WERI-Rb-1 (cell line): ENCODE measurements at regions not wholly inside any gene's neighbourhood (a gene's known extent, or its start where the extent isn't known, plus 50 kb on each side); places are given as distances from the start of the nearest gene placed in this dataset.
"Not testable (repeated sequence)": the region's sequence is repeated elsewhere in the genome, so short reads cannot be mapped to it uniquely, and the experiment has no call there.

Experiments
- DNase-seq: peaks from one replicate; pipeline ENCODE4 v3.0.0-alpha.2; 2020
- H3K27ac ChIP-seq: fragments of 250-450 bp; sonication (Bioruptor Pico); 2 replicates; pipeline ENCODE4 v1.5.1; 2020; ENCODE audit warnings: mild to moderate bottlenecking, moderate library complexity
- H3K27me3 ChIP-seq: fragments of 250-450 bp; sonication (Bioruptor Pico); 2 replicates; pipeline ENCODE4 v1.5.1; 2021; ENCODE audit warnings: mild to moderate bottlenecking, low read depth, moderate library complexity; ENCODE audit not compliant: insufficient read depth, severe bottlenecking
- H3K36me3 ChIP-seq: fragments of 250-450 bp; sonication (Bioruptor Pico); 2 replicates; pipeline ENCODE4 v1.5.1; 2020; ENCODE audit warnings: mild to moderate bottlenecking, moderate library complexity
- H3K4me3 ChIP-seq: 2 replicates; pipeline ENCODE4 v1.5.1; 2011; ENCODE audit warnings: low read depth, mild to moderate bottlenecking, control low read depth, low read length
- H3K9me3 ChIP-seq: fragments of 250-450 bp; sonication (Bioruptor Pico); 2 replicates; pipeline ENCODE4 v1.5.1; 2021; ENCODE audit warnings: mild to moderate bottlenecking, moderate library complexity; ENCODE audit not compliant: severe bottlenecking
- CTCF ChIP-seq: IDR thresholded peaks from 2 replicates; pipeline ENCODE4 v1.5.1; 2011; ENCODE audit warnings: low read depth, mild to moderate bottlenecking, control low read depth, inconsistent platforms, low read length

- no peak overlapping the region for H3K27ac ChIP-seq
These were observed 59.0 kb upstream of the AGR3 start for GRCh38 chr7:16940776-16941175.

GRCh38 chr7:16942929-16943509 is 61.2 kb upstream of the AGR3 start:
- H3K27ac ChIP-seq = no peak overlapping the region
- no peaks in the 10 kb centered on the region for H3K27me3 ChIP-seq
- no peak for TF ChIP-seq CTCF

More at GRCh38 chr7:16940776-16941175, 59.0 kb upstream of the AGR3 start:
- Histone ChIP-seq H3K4me3 (no peak overlapping the region), H3K36me3 (no peaks in the 10 kb centered on the region), H3K9me3 (peaks cover 7% of the 10 kb centered on the region), H3K27me3 (no peaks in the 10 kb centered on the region)
- no peak for DNase-seq
- TF ChIP-seq CTCF = no peak

GRCh38 chr7:16944936-16945335 is 63.2 kb upstream of the AGR3 start:
- Histone ChIP-seq H3K27me3 (no peaks in the 10 kb centered on the region), H3K4me3 (no peak overlapping the region), H3K27ac (no peak overlapping the region), H3K36me3 (no peaks in the 10 kb centered on the region), H3K9me3 (peaks cover 18% of the 10 kb centered on the region)
- TF ChIP-seq CTCF = no peak
- no peak for DNase-seq

More at GRCh38 chr7:16942929-16943509, 61.2 kb upstream of the AGR3 start:
- DNase-seq = no peak
- H3K36me3 ChIP-seq = no peaks in the 10 kb centered on the region
- H3K9me3 ChIP-seq = peaks cover 12% of the 10 kb centered on the region
- H3K4me3 ChIP-seq = no peak overlapping the region

- H3K27ac ChIP-seq = no peak overlapping the region
- TF ChIP-seq CTCF = no peak
- H3K4me3 ChIP-seq = no peak overlapping the region
- H3K9me3 ChIP-seq = peaks cover 18% of the 10 kb centered on the region
- H3K36me3 ChIP-seq = no peaks in the 10 kb centered on the region
- no peak for DNase-seq
- no peaks in the 10 kb centered on the region for H3K27me3 ChIP-seq
These were observed 63.6 kb upstream of the AGR3 start for GRCh38 chr7:16945372-16945771.

GRCh38 chr7:16948110-16948509 is 66.3 kb upstream of the AGR3 start:
- DNase-seq, H3K27ac ChIP-seq, H3K4me3 ChIP-seq, H3K27me3 ChIP-seq, H3K36me3 ChIP-seq: not testable (repeated sequence)
- H3K9me3 ChIP-seq = peaks cover 13% of the 10 kb centered on the region

GRCh38 chr7:16951483-16952080 is 69.8 kb upstream of the AGR3 start:
- no peak overlapping the region for H3K27ac ChIP-seq
- TF ChIP-seq CTCF = no peak
- DNase-seq = no peak
- H3K4me3 ChIP-seq = no peak overlapping the region
- H3K36me3 ChIP-seq = no peaks in the 10 kb centered on the region
- no peaks in the 10 kb centered on the region for H3K27me3 ChIP-seq
- peaks cover 11% of the 10 kb centered on the region for H3K9me3 ChIP-seq
